ENCODE measurements at regions not wholly inside any gene's neighbourhood (a gene's known extent, or its start where the extent isn't known, plus 50 kb on each side); places are given as distances from the start of the nearest gene placed in this dataset.

DNA sequence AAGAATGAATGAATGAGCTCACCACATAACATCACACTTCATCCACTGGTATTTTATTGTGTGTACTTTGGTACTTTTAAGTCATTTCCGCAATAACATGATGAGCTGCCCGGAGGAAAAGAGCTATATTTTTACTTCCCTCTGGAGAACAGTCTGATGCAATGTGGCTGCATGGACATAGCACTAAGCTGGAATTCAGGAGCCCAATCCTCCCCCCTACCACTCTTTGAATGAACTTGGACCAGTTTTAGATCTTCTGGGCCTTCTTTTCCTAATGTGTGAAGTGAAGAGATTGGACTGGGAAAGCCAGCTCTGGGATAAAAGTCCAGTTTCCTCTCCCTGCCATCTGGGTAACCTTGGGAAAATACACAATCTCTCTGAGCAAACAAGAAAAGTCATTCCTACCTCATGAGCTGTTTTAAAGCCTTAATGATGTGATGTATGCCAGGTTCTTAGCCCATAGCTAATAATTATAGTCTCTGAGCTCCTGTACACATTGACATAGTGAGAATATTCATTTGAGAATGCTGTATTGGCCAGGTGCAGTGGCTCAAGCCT, 79.3 kb downstream of the ABCC12 start (continued):
- TF ChIP-seq, protein P1, sequence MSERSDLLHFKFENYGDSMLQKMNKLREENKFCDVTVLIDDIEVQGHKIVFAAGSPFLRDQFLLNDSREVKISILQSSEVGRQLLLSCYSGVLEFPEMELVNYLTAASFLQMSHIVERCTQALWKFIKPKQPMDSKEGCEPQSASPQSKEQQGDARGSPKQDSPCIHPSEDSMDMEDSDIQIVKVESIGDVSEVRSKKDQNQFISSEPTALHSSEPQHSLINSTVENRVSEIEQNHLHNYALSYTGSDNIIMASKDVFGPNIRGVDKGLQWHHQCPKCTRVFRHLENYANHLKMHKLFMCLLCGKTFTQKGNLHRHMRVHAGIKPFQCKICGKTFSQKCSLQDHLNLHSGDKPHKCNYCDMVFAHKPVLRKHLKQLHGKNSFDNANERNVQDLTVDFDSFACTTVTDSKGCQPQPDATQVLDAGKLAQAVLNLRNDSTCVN (CRISPR knock-in tag; IDR thresholded peaks at IDR 0.05; ENCODE audit: borderline replicate concordance) = no peak
- TF ChIP-seq NFATC3 (CRISPR knock-in tag; IDR thresholded peaks at IDR 0.05) = no peak
- TF ChIP-seq, protein P2, sequence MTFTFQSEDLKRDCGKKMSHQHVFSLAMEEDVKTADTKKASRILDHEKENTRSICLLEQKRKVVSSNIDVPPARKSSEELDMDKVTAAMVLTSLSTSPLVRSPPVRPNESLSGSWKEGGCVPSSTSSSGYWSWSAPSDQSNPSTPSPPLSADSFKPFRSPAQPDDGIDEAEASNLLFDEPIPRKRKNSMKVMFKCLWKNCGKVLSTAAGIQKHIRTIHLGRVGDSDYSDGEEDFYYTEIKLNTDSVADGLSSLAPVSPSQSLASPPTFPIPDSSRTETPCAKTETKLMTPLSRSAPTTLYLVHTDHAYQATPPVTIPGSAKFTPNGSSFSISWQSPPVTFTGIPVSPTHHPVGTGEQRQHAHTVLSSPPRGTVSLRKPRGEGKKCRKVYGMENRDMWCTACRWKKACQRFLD (CRISPR knock-in tag; IDR thresholded peaks at IDR 0.05; ENCODE audit: borderline replicate concordance) = no peak
- TF ChIP-seq TOPORS (CRISPR knock-in tag; IDR thresholded peaks at IDR 0.05) = no peak
- TF ChIP-seq ZSCAN12 (CRISPR knock-in tag; IDR thresholded peaks at IDR 0.05) = no peak
- TF ChIP-seq, protein P3, sequence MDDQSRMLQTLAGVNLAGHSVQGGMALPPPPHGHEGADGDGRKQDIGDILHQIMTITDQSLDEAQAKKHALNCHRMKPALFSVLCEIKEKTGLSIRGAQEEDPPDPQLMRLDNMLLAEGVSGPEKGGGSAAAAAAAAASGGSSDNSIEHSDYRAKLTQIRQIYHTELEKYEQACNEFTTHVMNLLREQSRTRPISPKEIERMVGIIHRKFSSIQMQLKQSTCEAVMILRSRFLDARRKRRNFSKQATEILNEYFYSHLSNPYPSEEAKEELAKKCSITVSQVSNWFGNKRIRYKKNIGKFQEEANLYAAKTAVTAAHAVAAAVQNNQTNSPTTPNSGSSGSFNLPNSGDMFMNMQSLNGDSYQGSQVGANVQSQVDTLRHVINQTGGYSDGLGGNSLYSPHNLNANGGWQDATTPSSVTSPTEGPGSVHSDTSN (CRISPR knock-in tag; IDR thresholded peaks at IDR 0.05; ENCODE audit: borderline replicate concordance) = no peak
- TF ChIP-seq SAP130 (CRISPR knock-in tag; IDR thresholded peaks at IDR 0.05; ENCODE audit: low read depth) = 0 out of 2 replicates have a peak, but pooled peaks have one; percentile 45
- TF ChIP-seq ZNF660 (CRISPR knock-in tag; IDR thresholded peaks at IDR 0.05; ENCODE audit: borderline replicate concordance, low read depth) = no peak
- TF ChIP-seq, protein P4, sequence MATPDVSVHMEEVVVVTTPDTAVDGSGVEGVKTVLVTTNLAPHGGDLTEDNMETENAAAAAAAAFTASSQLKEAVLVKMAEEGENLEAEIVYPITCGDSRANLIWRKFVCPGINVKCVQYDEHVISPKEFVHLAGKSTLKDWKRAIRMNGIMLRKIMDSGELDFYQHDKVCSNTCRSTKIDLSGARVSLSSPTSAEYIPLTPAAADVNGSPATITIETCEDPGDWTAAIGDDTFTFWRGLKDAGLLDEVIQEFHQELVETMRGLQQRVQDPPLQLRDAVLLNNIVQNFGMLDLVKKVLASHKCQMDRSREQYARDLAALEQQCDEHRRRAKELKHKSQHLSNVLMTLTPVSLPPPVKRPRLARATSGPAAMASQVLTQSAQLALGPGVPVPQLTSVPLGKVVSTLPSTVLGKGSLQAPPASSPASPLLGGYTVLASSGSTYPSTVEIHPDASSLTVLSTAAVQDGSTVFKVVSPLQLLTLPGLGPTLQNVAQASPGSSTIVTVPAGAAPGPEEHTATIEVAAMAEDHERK (CRISPR knock-in tag; IDR thresholded peaks at IDR 0.05; ENCODE audit: low read depth) = no peak
- TF ChIP-seq HMG20A (CRISPR knock-in tag; IDR thresholded peaks at IDR 0.05; ENCODE audit: borderline replicate concordance) = peak; percentile 79; the same call in 1 of the 2 replicates
- no peak for TF ChIP-seq DR1 (CRISPR knock-in tag; IDR thresholded peaks at IDR 0.05)
- no peak for TF ChIP-seq ZBTB1 (CRISPR knock-in tag; IDR thresholded peaks at IDR 0.05; ENCODE audit: borderline replicate concordance)
- TF ChIP-seq ZNF841 (CRISPR knock-in tag; IDR thresholded peaks at IDR 0.05; ENCODE audit: borderline replicate concordance) = no peak
- TF ChIP-seq ZBTB42 (CRISPR knock-in tag; IDR thresholded peaks at IDR 0.05) = no peak
- TF ChIP-seq FOXO1 (CRISPR knock-in tag; IDR thresholded peaks at IDR 0.05) = no peak; the same call in 1 of the 2 replicates
- no peak for TF ChIP-seq ZFP36L2 (CRISPR knock-in tag; IDR thresholded peaks at IDR 0.05)
- no peak for TF ChIP-seq ZNF577 (CRISPR knock-in tag; IDR thresholded peaks at IDR 0.05; ENCODE audit: borderline replicate concordance, low read depth)
- TF ChIP-seq, protein P5, sequence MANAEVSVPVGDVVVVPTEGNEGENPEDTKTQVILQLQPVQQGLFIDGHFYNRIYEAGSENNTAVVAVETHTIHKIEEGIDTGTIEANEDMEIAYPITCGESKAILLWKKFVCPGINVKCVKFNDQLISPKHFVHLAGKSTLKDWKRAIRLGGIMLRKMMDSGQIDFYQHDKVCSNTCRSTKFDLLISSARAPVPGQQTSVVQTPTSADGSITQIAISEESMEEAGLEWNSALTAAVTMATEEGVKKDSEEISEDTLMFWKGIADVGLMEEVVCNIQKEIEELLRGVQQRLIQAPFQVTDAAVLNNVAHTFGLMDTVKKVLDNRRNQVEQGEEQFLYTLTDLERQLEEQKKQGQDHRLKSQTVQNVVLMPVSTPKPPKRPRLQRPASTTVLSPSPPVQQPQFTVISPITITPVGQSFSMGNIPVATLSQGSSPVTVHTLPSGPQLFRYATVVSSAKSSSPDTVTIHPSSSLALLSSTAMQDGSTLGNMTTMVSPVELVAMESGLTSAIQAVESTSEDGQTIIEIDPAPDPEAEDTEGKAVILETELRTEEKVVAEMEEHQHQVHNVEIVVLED (CRISPR knock-in tag; IDR thresholded peaks at IDR 0.05; ENCODE audit: borderline replicate concordance) = no peak
- no peak; the same call in 1 of the 2 replicates for TF ChIP-seq DPF2 (CRISPR knock-in tag; IDR thresholded peaks at IDR 0.05; ENCODE audit: borderline replicate concordance, low read depth)
- no peak for TF ChIP-seq ZNF333 (CRISPR knock-in tag; IDR thresholded peaks at IDR 0.05; ENCODE audit: borderline replicate concordance)
